ENCODE measurements at regions not wholly inside any gene's neighbourhood (a gene's known extent, or its start where the extent isn't known, plus 50 kb on each side); places are given as distances from the start of the nearest gene placed in this dataset.

- intact Hi-C loops (cut with DNase I), result no loop called here
- Histone ChIP-seq H3K9me3 (no peaks in the 10 kb centered on the region), H3K4me3 (no peak overlapping the region), H3K27me3 (no peaks in the 10 kb centered on the region), H3K4me1 (no peaks in the 10 kb centered on the region), H3K36me3 (no peaks in the 10 kb centered on the region), H3K27ac (no peak overlapping the region)
- DNase-seq (no peak), FAIRE-seq (no peak), ATAC-seq (no peak)
- no peak for TF ChIP-seq CTCF (IDR thresholded peaks at IDR 0.05)
- WGBS, 2 donors, result 78 to 84% methylated on average over 10 of the region's 10 CpGs
Observed at GRCh38 chr2:230657906-230658305, 54.7 kb upstream of the CAB39 start.

- H3K27me3 ChIP-seq, result no peaks in the 10 kb centered on the region
- no peak overlapping the region for H3K27ac ChIP-seq
- no peaks in the 10 kb centered on the region for H3K9me3 ChIP-seq
- no peak for TF ChIP-seq CTCF (IDR thresholded peaks at IDR 0.05)
- FAIRE-seq (no peak), DNase-seq (no peak), ATAC-seq (no peak)
- WGBS, 2 donors, result 71 to 73% methylated on average over 1 of the region's 1 CpG
- H3K4me3 ChIP-seq, result no peak overlapping the region
- intact Hi-C loops (cut with DNase I), result no loop called here
- H3K4me1 ChIP-seq, result no peaks in the 10 kb centered on the region
- no peaks in the 10 kb centered on the region for H3K36me3 ChIP-seq
Observed at GRCh38 chr2:230658577-230658876, 54.1 kb upstream of the CAB39 start.

- H3K27ac ChIP-seq, result peak overlapping the region in 1 of 4 donors; percentile 42
- no peak overlapping the region for H3K4me3 ChIP-seq
- intact Hi-C loops (cut with DNase I), result no loop called here
- H3K4me1 ChIP-seq, result no peaks in the 10 kb centered on the region
- H3K36me3 ChIP-seq, result no peaks in the 10 kb centered on the region
- no peak for TF ChIP-seq CTCF (IDR thresholded peaks at IDR 0.05)
- H3K27me3 ChIP-seq, result no peaks in the 10 kb centered on the region
- FAIRE-seq, result no peak
- 76 to 81% methylated on average over 11 of the region's 11 CpGs for WGBS, 2 donors
- no peak for ATAC-seq
- DNase-seq, result no peak
- no peaks in the 10 kb centered on the region for H3K9me3 ChIP-seq
Observed at GRCh38 chr2:230658877-230659652, 53.6 kb upstream of the CAB39 start.

DNA sequence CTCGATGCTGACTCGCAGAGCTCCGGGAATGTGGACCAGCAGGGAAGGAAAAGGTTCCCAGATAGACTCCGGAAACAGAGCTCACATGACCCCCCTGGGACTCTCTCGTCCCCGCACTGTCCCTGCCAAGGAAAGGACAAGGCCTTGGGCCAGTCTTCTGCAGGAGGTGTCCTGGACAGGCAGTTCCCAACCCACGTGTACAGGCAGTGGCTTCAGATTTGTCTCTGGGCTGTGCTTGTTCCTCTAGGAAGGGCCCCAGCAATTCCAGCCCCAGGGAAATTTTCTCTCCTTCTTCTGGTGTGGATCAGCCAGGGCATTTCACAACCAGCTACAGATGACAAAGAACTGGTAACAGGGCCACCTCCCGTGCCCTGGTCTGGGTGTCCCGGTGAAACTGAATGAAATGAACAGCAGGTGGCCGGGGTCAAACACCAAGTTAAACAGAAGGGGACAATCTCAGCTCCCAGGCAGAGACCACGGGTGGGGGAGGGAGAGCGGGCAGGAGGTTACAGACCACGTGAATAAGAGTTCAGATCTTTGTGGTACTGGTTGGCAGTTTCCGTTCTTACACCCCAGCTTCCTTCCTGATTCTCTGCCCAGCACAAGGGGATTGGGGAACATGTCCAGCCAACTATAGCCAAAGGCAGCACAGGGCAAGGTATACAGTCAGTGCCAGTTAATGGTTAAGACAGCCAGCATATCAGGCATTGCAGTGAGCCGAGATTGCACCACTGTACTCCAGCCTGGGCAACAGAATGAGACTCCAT, 52.2 kb upstream of the CAB39 start:
- ATAC-seq, result peak in 3 of 4 donors; percentile 25 to 79 (median 69)
- H3K27ac ChIP-seq, result peak overlapping the region in 1 of 4 donors; percentile 42

More for the DNA sequence above, 52.2 kb upstream of the CAB39 start:
- H3K4me1 ChIP-seq, result no peaks in the 10 kb centered on the region
- H3K4me3 ChIP-seq, result no peak overlapping the region
- no peaks in the 10 kb centered on the region for H3K9me3 ChIP-seq
- H3K27me3 ChIP-seq, result no peaks in the 10 kb centered on the region
- no peak for TF ChIP-seq CTCF (IDR thresholded peaks at IDR 0.05)
- FAIRE-seq, result no peak
- no peaks in the 10 kb centered on the region for H3K36me3 ChIP-seq
- peak in 1 of 6 donors; percentile 49 for DNase-seq
- WGBS, 2 donors, result 66 to 74% methylated on average over 15 of the region's 15 CpGs
- intact Hi-C loops (cut with DNase I), result no loop called here

Measured in pancreas (tissue), 10 donors.